HG03175 (cell line): ENCODE measurements at regions not wholly inside any gene's neighbourhood (a gene's known extent, or its start where the extent isn't known, plus 50 kb on each side); places are given as distances from the start of the nearest gene placed in this dataset.

Experiments
- ATAC-seq: cut with Tn5 transposase; IDR thresholded peaks from one replicate; pipeline ENCODE4 v1.9.1; 2021; ENCODE audit warnings: mild to moderate bottlenecking, moderate library complexity; ENCODE audit not compliant: unreplicated experiment

- no peak for ATAC-seq
Observed at GRCh38 chr16:51755039-51755501, 604.0 kb upstream of the SALL1 start.

DNA sequence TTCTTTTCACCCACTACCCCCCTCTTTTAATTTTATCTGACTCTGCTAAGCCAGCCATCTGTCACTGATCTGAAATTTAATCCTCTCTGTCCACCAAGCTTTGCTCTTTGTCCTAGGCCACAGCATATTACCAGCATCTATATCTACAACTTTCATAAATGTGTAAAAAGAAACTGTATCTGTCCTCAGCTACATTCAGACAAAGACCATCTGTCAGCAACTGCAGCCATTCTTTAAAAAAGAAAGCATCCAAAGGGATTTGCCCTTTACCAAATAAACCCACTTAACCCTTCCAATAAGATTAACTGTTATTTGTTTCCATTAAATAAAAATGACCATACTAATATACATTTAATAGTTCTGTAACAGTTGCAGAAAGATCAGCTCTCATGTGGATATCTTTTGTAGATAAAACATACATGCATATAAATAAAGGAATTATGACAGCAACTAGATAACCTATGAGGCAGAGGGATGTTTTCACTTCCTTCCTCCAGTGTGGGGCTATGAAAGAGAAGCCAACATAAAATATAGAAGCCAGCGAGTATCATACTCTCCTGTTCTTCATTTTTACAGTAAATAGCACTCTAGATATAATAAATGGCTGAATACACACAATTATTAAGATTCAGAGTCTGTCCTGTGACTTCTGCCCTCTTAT lies 602.5 kb upstream of the SALL1 start:
- ATAC-seq = no peak

- ATAC-seq = no peak
Observed at GRCh38 chr16:51752438-51752995, 601.4 kb upstream of the SALL1 start.

GRCh38 chr16:51747329-51747728 lies 596.3 kb upstream of the SALL1 start:
- ATAC-seq = no peak

GRCh38 chr16:51734220-51734619 lies 583.1 kb upstream of the SALL1 start:
- no peak for ATAC-seq

DNA sequence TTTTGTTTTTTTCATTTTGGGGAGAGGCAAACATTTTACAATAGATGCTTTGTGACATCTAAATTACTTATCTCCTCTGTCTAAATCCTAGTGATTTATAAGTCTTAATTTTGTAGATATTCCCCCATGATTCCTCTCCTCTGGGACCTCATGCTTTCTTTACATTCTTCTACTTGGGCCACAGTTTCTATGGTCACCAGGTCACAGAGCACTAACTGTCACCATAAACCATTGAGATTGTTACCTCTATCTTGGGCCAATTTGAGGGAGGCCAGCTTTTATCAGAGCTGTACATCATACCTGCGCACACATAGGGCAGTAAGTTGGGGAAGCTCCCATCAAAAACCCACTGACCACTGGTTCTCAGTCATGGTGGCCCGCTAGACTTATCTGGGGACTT lies 582.1 kb upstream of the SALL1 start:
- no peak for ATAC-seq

DNA sequence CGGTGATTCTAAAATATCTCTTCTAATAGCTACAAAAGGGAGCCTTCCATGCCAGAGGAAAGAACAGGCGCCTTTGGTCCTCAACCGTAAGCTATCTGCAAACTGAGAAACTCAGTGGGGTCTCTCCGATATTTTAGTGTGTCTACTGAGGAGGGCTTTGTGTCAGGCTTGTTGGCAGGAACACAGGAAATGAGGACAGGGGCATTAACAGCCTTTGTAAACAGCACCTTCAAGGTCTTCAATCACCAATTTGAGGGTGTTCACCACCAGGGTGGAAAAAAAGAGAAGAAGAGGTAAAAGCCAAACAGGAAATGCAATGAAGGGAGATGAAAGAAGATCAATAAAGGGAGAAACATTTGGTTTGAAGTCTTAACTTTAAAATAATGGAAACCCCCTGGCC lies 580.1 kb upstream of the SALL1 start:
- ATAC-seq = no peak

DNA sequence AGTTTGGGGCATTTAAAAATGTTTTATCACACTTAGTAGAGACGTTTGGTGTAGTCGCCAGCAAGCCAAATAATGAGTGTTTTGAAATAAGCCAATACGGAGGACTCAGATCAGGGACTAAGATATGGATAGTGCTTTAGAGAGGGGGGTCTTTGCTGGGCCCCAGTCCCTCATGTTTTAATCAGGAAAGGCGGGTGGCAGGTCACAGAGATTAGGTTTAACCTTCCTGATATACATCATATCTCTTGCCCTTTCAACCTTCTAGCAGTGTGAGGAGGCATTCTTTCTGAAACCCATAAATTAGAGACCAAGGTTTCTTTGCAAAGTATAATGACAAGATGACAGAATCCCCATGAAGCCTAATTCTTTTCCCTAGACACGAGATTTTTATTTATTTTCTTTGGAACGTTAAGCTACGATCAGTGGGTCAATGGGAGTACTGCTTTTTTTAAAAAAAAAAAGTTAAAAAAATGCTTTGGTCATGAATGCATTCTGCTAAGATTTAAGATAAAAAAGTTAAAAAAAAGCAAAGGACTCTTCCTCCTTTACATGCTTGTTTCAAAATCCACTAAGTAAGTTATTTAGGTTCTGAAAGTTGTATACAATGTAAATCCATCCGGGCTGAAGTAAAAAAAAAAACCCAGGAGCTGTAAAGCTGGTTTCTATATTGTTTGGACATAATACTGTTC lies 572.1 kb upstream of the SALL1 start:
- no peak for ATAC-seq

- no peak for ATAC-seq
Observed at GRCh38 chr16:51722467-51722866, 571.4 kb upstream of the SALL1 start.

DNA sequence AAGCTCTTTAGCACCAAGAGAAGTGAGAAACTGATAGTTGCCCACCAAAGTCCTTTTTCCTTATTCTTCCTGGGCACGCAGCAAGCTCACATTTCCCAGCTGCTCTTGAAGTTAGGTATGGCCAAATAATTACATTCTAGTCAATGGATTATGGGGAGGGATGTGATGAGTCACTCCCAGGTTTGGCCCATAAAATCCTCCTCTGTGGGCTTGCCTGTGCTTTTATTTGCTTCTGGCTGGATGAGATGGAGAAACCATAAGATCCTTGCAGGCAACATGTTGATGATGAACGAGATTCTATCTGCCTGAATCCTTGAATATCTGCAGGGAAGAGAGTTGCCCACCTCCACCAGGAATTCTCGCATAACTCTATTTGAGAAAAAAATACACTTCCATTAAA lies 568.3 kb upstream of the SALL1 start:
- ATAC-seq = no peak

- no peak for ATAC-seq
Observed at GRCh38 chr16:51716195-51716594, 565.1 kb upstream of the SALL1 start.

DNA sequence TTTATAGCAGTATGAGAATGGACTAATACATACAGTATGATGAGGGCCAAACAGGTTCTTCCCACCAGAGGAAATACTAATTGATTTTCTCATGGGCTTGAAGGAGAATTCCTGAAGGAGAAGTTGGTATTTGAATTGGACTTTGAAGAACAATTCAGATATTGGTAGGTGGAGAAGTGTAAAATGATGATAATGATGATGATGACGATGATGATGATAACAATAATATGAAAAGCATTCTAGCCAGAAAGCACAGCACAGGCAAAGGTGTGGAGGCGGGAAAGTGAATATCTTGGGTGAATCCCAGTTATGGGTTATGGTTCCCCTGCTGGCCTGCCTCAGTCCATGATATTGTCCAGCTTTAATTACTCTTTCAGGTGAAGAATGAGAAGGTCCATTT lies 562.4 kb upstream of the SALL1 start:
- ATAC-seq = no peak

DNA sequence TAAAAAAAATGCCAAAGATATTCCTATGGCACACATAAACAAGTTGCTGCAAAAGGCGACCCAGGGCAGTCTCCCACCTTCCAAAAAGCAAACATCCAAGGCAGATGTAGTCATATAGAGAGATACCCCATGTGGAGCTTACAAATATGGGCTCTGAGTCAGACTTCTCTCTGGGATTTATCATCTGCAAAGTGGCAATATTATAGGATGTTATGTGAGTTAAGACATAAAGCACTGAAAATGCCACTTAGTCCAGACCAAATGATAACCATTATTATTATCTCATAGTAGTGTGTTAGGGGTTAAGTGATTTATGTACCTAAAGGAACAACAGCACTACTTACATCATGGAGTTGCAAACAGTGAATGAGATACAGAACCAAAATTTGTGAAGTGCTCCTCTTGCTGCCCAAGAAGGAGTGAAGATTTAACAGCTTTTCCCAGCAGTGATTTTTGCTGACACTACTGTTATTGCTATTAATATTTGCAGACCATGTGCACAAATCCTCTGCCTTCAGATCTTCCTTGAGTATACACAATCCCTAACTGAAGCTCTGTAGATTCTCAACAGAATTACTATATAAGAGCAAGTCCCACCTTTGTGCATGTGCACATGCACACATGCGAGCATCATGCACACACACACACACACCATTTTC lies 560.0 kb upstream of the SALL1 start:
- no peak for ATAC-seq

DNA sequence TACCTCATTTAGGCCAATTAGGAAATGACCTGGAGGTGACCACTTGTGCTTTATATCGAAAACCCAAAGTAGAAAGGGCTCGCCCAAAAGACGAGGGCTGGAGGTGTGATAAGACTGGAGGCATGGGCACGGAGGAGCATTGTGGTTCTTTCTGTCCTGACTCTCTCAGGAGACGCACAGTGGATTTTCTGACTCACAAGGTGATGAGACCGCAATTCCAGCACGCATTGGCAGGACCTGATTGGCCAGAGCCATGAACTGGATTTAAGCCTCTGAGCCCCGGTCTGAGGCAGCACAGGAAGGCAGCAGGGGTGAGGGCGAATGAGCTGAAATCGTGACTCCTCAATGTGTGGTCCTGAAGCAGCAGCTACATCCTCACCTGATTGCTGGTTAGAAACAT lies 559.1 kb upstream of the SALL1 start:
- ATAC-seq = no peak

- no peak for ATAC-seq
Observed at GRCh38 chr16:51708861-51709260, 557.8 kb upstream of the SALL1 start.

GRCh38 chr16:51707666-51708065 lies 556.6 kb upstream of the SALL1 start:
- no peak for ATAC-seq

DNA sequence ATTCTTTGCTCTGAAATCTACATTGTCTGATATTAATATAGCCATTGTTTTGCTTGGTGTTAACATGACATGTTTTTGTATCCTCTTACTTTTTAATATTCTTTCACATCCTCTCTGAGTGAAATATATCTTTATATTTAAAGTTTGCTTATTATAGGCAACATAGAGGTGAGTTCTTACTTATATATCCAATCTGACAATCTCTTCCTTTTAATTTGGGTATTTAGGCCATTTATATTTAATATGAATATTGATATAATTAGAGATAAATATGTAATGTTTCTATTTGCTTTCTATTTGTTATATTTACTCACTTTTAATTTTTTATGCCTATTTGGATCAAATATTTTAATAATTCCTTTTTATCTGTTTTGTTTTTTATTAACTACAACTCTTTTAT lies 554.1 kb upstream of the SALL1 start:
- ATAC-seq = no peak

DNA sequence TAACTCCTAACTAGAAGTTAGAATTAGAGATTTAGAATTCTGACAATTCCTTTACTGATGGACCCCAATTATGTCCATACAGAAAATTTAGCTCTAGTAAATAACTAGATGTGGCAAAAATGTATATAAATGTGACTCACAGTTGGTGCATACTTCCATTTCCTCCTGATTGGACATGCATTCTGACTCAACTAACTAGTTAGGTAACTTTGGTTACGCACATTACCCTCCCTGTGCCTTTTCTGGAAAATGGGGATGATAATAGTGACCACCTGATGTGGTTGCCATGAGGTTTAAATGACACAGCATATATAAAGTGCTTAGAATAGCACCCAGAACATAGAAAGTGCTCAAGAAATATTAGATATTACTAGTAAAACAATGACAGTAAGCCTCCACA lies 550.0 kb upstream of the SALL1 start:
- ATAC-seq = no peak

DNA sequence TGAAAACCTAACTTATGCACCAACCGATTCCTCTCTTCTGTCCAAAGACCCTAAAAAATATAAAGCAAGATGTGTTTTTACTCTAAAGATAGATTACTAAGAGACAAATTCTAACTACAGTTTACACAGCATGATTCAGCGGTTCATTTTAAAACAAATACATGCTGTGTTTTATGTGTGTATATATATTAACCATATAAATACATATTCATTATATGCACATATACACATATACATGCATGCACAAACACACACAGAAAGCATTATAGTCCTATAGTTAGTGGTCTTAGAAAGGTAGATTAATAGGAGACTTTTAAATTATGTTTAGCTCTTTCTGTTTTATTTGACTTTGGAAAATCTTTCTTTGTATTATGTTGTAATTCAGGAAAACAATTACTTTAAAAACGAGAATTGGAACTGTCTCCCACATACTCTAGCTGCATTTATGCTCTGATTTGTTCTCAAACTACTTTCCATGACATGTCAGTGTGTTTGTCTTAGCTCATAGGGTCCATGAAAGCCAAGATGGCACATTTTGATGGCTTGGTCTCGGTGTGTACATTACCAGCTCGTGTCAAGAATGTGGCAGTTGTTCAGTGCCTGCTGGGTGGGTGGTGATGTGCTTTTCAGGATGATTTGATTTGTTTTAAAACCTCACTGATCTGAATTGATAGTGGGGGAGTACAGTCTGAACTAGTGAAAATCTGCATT lies 548.8 kb upstream of the SALL1 start:
- no peak for ATAC-seq

GRCh38 chr16:51698647-51699046 lies 547.6 kb upstream of the SALL1 start:
- ATAC-seq = no peak

DNA sequence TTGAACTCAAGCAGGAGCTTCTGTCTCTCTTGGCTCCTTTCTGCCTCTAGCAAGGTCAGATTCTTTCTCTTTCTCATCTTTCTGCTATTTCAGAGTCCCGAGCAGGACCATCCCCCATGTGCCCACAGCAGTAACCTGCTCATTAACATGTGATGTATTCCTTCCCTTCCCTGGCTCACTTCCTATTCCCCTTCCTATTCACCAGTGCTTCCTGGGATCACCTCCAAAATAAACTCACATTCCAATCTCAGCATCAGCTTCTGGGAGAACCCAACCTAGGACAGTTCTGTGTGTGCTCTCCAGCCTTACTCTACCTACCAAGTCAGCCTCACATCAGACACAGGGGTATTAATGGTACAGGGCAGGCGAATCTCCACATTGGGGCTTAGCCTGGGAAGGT lies 546.4 kb upstream of the SALL1 start:
- ATAC-seq = no peak
